ENCODE measurements at regions not wholly inside any gene's neighbourhood (a gene's known extent, or its start where the extent isn't known, plus 50 kb on each side); places are given as distances from the start of the nearest gene placed in this dataset.
"Not testable (repeated sequence)": the region's sequence is repeated elsewhere in the genome, so short reads cannot be mapped to it uniquely, and the experiment has no call there.

- BruUV-seq (replicated peaks) = no TSS peak
- CTCF ChIA-PET = no interaction called here
- Mint-ChIP-seq H3K27me3 (ENCODE audit: insufficient read depth, unreplicated experiment) (no peaks in the 10 kb centered on the region), H3K27ac (ENCODE audit: unreplicated experiment) (no peak overlapping the region), H3K4me3 (ENCODE audit: unreplicated experiment) (no peak overlapping the region), H3K9me3 (ENCODE audit: unreplicated experiment) (no peaks in the 10 kb centered on the region), H3K36me3 (ENCODE audit: insufficient read depth, unreplicated experiment) (no peaks in the 10 kb centered on the region), H3K4me1 (ENCODE audit: low read depth, unreplicated experiment) (no peaks in the 10 kb centered on the region)
- no peak for DNase-seq
- no peaks in the 10 kb centered on the region for H3K9me3 ChIP-seq
- no peak for TF ChIP-seq CTCF (IDR thresholded peaks at IDR 0.05; ENCODE audit: insufficient read depth in 1 of 2, low read depth in 1 of 2, low read length in 1 of 2, severe bottlenecking in 1 of 2, unreplicated experiment in 1 of 2)
- POLR2A ChIA-PET = no interaction called here
- no peaks in the 10 kb centered on the region for H3K27me3 ChIP-seq (replicated peaks; ENCODE audit: control insufficient read depth, insufficient read depth, low read length)
- no peaks in the 10 kb centered on the region for H3K36me3 ChIP-seq (ENCODE audit: control insufficient read depth, insufficient read depth, low read length)
- no peak overlapping the region for H3K4me3 ChIP-seq (ENCODE audit: low read depth, low read length)
- H3K4me1 ChIP-seq = no peaks in the 10 kb centered on the region
- intact Hi-C loops (cut with micrococcal nuclease; ENCODE audit: unreplicated experiment) = no loop called here
Measured at GRCh38 chrX:109077788-109078187, 341.4 kb upstream of the IRS4 start.

DNA sequence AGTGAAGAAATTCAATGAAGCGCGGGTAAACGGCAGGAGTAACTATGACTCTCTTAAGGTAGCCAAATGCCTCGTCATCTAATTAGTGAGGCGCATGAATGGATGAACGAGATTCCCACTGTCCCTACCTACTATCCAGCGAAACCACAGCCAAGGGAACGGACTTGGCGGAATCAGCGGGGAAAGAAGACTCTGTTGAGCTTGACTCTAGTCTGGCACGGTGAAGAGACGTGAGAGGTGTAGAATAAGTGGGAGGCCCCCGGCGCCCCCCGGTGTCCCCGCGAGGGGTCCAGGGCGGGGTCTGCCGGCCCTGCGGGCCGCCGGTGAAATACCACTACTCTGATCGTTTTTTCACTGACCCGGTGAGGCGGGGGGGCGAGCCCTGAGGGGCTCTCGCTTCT, 317.8 kb upstream of the IRS4 start:
- POLR2A ChIA-PET; H3K36me3 ChIP-seq (ENCODE audit: control insufficient read depth, insufficient read depth, low read length); intact Hi-C loops (cut with micrococcal nuclease; ENCODE audit: unreplicated experiment); H3K9me3 ChIP-seq; H3K27ac Mint-ChIP-seq (ENCODE audit: unreplicated experiment); H3K36me3 Mint-ChIP-seq (ENCODE audit: insufficient read depth, unreplicated experiment); H3K4me3 Mint-ChIP-seq (ENCODE audit: unreplicated experiment); H3K27me3 ChIP-seq (replicated peaks; ENCODE audit: control insufficient read depth, insufficient read depth, low read length); H3K9me3 Mint-ChIP-seq (ENCODE audit: unreplicated experiment); H3K4me3 ChIP-seq (ENCODE audit: low read depth, low read length); BruUV-seq (replicated peaks); H3K4me1 ChIP-seq; H3K4me1 Mint-ChIP-seq (ENCODE audit: low read depth, unreplicated experiment); H3K27me3 Mint-ChIP-seq (ENCODE audit: insufficient read depth, unreplicated experiment); CTCF ChIA-PET: not testable (repeated sequence)
- DNase-seq = peak in 1 of 2 experiments; percentile 2

- intact Hi-C loops (cut with micrococcal nuclease; ENCODE audit: unreplicated experiment) = loop anchor here (1.0 kb wide), 1 partner anchor 334 kb away; no protein-coding TSS in a partner anchor
- H3K27me3 ChIP-seq (replicated peaks; ENCODE audit: control insufficient read depth, insufficient read depth, low read length) = no peaks in the 10 kb centered on the region
- no peaks in the 10 kb centered on the region for H3K36me3 ChIP-seq (ENCODE audit: control insufficient read depth, insufficient read depth, low read length)
- Mint-ChIP-seq H3K4me1 (ENCODE audit: low read depth, unreplicated experiment) (no peaks in the 10 kb centered on the region), H3K4me3 (ENCODE audit: unreplicated experiment) (no peak overlapping the region), H3K27me3 (ENCODE audit: insufficient read depth, unreplicated experiment) (no peaks in the 10 kb centered on the region), H3K9me3 (ENCODE audit: unreplicated experiment) (no peaks in the 10 kb centered on the region), H3K27ac (ENCODE audit: unreplicated experiment) (no peak overlapping the region), H3K36me3 (ENCODE audit: insufficient read depth, unreplicated experiment) (no peaks in the 10 kb centered on the region)
- TF ChIP-seq CTCF (IDR thresholded peaks at IDR 0.05; ENCODE audit: insufficient read depth in 1 of 2, low read depth in 1 of 2, low read length in 1 of 2, severe bottlenecking in 1 of 2, unreplicated experiment in 1 of 2) = peak in 1 of 2 experiments; percentile 12
- ChIA-PET CTCF (no interaction called here), POLR2A (no interaction called here)
- DNase-seq = no peak
- no peaks in the 10 kb centered on the region for H3K4me1 ChIP-seq
- H3K9me3 ChIP-seq = no peaks in the 10 kb centered on the region
- no peak overlapping the region for H3K4me3 ChIP-seq (ENCODE audit: low read depth, low read length)
- BruUV-seq (replicated peaks) = no TSS peak
Measured at GRCh38 chrX:109049903-109050302, 313.5 kb upstream of the IRS4 start.

GRCh38 chrX:109049416-109049815, 313.1 kb upstream of the IRS4 start:
- no TSS peak for BruUV-seq (replicated peaks)
- H3K36me3 Mint-ChIP-seq (ENCODE audit: insufficient read depth, unreplicated experiment) = no peaks in the 10 kb centered on the region
- H3K4me3 ChIP-seq (ENCODE audit: low read depth, low read length) = no peak overlapping the region
- H3K9me3 ChIP-seq = no peaks in the 10 kb centered on the region
- no peak overlapping the region for H3K27ac Mint-ChIP-seq (ENCODE audit: unreplicated experiment)
- H3K4me1 Mint-ChIP-seq (ENCODE audit: low read depth, unreplicated experiment) = no peaks in the 10 kb centered on the region
- no peak for TF ChIP-seq CTCF (IDR thresholded peaks at IDR 0.05; ENCODE audit: insufficient read depth in 1 of 2, low read depth in 1 of 2, low read length in 1 of 2, severe bottlenecking in 1 of 2, unreplicated experiment in 1 of 2)
- DNase-seq = no peak
- intact Hi-C loops (cut with micrococcal nuclease; ENCODE audit: unreplicated experiment) = no loop called here
- ChIA-PET CTCF (no interaction called here), POLR2A (no interaction called here)
- H3K36me3 ChIP-seq (ENCODE audit: control insufficient read depth, insufficient read depth, low read length) = no peaks in the 10 kb centered on the region
- H3K27me3 Mint-ChIP-seq (ENCODE audit: insufficient read depth, unreplicated experiment) = no peaks in the 10 kb centered on the region
- no peaks in the 10 kb centered on the region for H3K9me3 Mint-ChIP-seq (ENCODE audit: unreplicated experiment)
- H3K27me3 ChIP-seq (replicated peaks; ENCODE audit: control insufficient read depth, insufficient read depth, low read length) = no peaks in the 10 kb centered on the region
- H3K4me1 ChIP-seq = no peaks in the 10 kb centered on the region
- no peak overlapping the region for H3K4me3 Mint-ChIP-seq (ENCODE audit: unreplicated experiment)

Measured in Caco-2 (cell line).